HG03175 (cell line): ENCODE measurements at regions not wholly inside any gene's neighbourhood (a gene's known extent, or its start where the extent isn't known, plus 50 kb on each side); places are given as distances from the start of the nearest gene placed in this dataset.
"Not testable (repeated sequence)": the region's sequence is repeated elsewhere in the genome, so short reads cannot be mapped to it uniquely, and the experiment has no call there.

Experiments
- ATAC-seq: cut with Tn5 transposase; IDR thresholded peaks from one replicate; pipeline ENCODE4 v1.9.1; 2021; ENCODE audit warnings: mild to moderate bottlenecking, moderate library complexity; ENCODE audit not compliant: unreplicated experiment

DNA sequence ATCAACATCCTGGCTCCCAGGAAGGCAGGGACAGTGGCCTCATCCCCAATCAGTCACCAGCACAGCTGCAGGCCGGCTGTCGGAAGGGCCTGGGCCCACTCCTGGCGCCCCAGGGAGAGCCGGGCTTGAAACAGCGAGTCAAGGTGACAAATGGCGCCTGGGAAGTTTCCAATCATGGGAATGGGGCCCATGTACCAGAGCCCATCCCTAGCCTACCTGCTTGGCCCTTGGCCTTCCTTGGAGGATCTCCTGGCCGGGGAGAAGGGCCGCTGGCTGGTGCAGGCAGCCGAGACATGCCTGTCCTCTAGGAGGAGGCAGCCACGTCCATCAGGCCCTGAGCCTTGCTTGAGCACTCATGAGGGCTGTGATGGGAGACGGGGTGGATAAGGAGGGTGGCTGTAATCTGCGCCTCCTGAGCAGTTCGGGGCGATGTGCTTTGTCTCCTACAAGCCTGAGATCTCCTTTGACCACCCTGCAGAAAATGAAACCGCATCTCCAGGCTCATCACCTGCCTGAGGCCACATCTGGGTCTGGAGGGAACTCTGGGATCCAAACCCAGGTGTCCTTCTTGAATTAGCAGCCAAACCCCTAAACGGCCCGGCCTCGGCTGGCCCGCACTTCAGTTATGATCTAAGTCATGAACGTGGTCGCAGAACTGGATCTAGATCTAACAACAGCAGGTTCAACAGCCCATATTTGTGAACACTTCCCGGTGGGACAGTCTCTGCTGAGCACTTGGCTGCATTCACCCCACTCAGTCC is 862.0 kb downstream of the TBC1D22A start:
- ATAC-seq: no peak

DNA sequence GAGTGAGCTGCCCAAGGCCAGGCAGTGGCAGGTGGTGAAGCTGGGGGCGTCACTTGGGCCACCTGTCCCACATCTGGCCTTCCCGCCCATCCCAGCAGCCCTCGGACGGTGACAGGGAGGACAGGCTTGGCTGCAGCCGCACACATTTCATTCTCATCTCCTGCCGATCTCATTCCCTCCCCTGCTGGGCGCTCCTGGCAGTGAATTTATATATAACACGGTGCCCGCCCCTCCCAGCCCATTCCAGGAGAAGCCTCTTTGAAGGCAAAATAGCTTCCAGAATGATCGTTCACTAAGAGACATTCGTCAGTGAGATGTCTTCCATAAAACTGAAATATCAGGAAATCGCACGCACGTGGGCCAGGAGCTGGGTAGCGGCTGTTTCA is 861.3 kb downstream of the TBC1D22A start:
- ATAC-seq: no peak

- no peak for ATAC-seq
These were observed 860.8 kb downstream of the TBC1D22A start for GRCh38 chr22:47623066-47623762.

GRCh38 chr22:47622541-47622940 is 860.1 kb downstream of the TBC1D22A start:
- ATAC-seq: no peak

DNA sequence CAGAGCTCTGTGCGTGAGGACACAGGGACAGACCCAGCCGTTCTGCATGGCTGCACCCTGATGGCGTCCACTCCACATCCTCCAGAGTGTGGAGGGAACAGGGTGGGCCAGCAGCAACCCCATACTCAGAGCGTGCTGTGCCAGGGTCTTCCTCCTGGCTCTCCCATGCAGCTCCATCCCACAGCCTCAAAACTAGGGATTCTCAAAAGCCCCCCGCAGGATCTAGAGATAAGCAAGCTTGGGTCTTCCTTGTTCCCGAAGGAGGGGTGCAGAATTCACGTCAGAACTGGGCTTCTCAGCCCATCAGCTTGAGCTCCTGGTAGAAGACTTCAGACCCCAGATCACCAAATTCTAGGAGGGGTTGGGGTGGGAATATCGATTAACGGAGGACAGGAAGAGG is 858.8 kb downstream of the TBC1D22A start:
- no peak for ATAC-seq

GRCh38 chr22:47620391-47620790 is 857.9 kb downstream of the TBC1D22A start:
- ATAC-seq: no peak

GRCh38 chr22:47619631-47620030 is 857.2 kb downstream of the TBC1D22A start:
- no peak for ATAC-seq

DNA sequence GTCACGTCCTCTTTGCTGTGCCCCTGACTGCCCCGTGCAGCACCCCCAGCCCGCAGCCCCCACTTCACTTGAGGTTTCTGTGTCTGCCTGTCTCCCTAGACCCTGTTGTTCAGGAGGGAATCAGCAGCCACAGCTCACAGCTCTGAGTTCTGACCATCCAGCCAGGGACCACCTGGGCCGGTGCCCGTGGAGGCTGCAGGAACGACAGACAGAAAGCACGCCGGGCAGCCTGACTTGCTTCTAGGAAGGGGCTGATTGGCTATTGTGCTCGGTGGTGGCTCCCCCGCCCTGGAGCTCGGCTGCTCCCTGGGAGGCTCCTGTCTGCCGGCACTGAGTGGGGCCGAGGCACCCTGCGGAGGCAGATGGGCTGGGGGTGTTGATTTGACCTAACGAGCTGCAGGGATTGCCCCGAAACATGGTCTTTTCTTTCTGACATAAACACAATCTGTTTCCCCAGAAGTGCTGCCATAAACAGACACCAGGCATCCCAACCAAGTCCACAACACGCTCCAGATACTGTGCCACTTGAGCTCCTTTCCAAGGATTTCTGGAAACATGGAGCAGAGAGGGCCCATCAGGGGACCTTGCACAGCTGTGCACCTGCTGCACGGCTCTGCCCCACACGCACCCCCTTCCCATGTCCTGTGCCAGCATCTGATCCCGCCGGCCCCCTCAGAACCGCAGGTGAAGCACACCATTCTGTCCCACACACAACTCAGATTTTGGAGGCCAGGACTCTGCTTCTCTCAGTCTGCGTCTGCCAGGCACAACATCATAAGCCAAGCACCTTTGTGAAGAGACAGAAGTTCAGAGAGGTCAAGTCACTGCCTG is 855.9 kb downstream of the TBC1D22A start:
- no peak for ATAC-seq

DNA sequence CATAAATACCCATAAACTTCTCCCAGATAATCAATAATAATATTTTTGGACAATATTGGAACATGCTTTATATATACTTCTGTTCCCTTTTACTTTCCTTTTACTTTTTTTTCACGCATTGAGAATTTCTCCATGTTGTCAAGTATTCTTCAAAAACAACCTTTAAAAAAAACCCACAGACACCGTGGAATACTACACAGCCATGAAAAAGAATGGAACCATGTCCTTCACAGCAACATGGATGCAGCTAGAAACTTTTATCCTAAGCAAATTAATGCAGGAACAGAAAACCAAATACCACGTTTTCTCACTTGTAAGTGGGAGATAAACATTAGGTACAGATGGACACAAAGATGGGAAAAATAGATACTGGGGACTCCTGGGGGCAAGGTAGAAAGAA is 854.7 kb downstream of the TBC1D22A start:
- no peak for ATAC-seq

- no peak for ATAC-seq
These were observed 854.1 kb downstream of the TBC1D22A start for GRCh38 chr22:47616396-47617020.

GRCh38 chr22:47615051-47615450 is 852.6 kb downstream of the TBC1D22A start:
- no peak for ATAC-seq

DNA sequence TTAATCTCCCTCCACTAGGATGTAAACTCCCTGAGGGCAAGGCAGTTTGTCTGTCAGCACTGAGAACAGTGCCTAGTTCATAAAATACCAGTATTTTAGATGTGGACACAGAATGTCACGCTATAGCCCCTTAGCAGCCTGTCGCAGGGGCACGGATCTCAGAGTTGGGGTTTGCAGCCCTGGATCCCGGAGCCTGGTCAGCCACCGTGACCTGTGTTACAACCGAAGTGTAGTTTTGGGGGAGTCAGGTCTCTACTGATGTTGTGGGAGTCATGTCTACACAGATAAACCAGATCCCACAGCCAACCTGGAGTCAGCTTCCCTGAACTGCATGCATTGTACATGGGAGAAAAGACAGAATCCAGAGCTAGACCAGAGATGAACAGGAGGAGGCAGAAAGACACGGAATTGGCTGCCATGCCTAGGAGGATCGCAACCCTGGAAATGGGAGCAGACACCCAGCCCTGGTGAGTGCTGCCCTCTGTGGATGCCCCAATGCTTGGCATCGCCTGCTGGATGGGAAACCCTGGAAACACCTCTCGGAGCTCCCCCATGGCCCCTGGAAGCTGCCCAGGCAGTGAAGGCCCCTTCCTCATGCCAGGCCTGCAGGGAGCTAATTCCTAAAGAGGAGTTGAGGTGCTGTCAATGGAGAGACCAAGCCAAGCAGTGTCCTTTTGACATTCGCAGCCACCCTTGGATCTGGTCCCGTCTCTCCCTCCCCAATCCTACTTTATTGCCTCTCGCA is 851.3 kb downstream of the TBC1D22A start:
- ATAC-seq: no peak

GRCh38 chr22:47613181-47613580 is 850.7 kb downstream of the TBC1D22A start:
- ATAC-seq: not testable (repeated sequence)

GRCh38 chr22:47612311-47612910 is 850.0 kb downstream of the TBC1D22A start:
- no peak for ATAC-seq

DNA sequence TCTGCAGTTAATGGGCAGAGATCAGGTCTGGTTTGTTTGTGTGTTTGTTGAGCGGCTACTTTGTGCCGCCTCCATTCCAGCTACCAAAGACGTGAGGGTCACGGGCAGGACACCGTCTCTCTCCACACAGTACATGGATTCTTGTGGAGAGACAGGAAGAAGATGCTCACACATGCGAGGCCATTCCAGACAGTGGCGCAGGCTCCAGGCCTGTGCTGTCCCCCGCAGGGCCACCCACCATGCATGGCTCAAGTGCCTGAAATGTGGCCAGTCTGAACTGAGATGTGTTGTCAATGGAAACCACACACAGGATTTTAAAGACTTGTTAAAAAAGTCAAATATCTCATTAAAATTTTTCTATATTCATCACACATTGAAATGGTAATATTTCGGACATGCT is 848.3 kb downstream of the TBC1D22A start:
- ATAC-seq: no peak

- no peak for ATAC-seq
These were observed 847.8 kb downstream of the TBC1D22A start for GRCh38 chr22:47610281-47610680.

GRCh38 chr22:47609653-47610052 is 847.2 kb downstream of the TBC1D22A start:
- ATAC-seq: no peak

GRCh38 chr22:47608421-47608820 is 846.0 kb downstream of the TBC1D22A start:
- ATAC-seq: no peak

DNA sequence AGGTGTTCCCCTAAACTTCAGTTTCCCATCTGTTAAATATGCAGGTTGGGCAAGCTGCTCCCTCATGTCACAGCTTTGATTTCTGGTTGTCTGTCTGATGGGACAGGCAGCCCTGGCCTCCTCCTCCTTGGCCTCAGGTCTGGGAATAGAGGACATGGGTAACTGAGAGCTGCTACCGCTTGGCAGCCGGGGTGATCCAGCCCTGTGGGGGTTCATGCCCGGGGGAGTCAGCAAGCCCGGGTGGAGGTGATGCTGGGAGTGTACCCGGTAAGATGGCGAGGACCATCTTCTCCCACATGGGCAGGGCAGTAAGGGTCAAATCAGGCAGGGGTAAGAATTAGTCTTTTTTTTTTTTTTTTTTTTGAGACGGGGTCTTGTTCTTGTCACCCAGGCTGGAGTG is 845.0 kb downstream of the TBC1D22A start:
- ATAC-seq: no peak

DNA sequence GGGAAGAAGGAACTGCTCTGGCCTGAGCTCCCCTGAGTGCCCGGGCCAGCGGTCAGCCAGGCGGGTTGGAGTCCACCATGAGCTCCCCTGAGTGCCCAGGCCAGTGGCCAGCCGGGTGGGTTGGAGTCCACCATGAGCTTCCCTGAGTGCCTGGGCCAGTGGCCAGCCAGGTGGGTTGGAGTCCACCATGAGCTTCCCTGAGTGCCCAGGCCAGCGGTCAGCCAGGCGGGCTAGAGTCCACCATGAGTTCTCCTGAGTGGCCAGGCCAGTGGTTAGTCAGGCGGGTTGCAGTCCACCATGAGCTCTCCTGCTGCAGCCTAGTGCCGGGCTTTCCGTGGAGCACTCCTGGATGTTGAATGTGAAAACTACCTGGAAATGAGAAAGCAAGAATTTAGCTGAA is 844.0 kb downstream of the TBC1D22A start:
- no peak for ATAC-seq
